GM12874 (cell line): ENCODE measurements at regions not wholly inside any gene's neighbourhood (a gene's known extent, or its start where the extent isn't known, plus 50 kb on each side); places are given as distances from the start of the nearest gene placed in this dataset.

Source experiments
- CTCF ChIP-seq: IDR thresholded peaks from 2 replicates; pipeline ENCODE4 v1.5.1; 2011; ENCODE audit warnings: low read depth, mild to moderate bottlenecking, control low read depth, low read length, moderate library complexity; ENCODE audit not compliant: insufficient read depth

GRCh38 chr13:99704390-99704789 lies 203.1 kb downstream of the TM9SF2 start:
- TF ChIP-seq CTCF, result no peak

DNA sequence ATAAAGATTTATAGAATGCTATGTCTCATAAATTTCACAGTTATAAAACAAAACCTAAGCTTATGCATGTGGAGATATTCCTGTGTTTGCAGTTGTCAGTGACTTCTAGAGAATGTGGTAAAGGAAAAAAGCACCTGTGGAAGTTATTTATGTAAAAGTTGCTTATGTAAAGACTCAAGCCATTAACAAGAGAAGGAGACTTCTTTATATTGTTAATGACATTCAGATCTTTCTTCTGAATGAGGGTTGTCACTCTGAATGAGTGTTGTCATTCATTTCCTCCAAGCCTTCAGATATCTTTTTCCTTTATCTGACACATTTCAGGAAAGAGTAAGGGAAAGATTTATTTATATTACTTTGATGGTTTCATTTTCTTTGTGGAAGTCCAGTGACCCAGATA lies 202.6 kb downstream of the TM9SF2 start:
- no peak for TF ChIP-seq CTCF

- no peak for TF ChIP-seq CTCF
These were observed 201.5 kb downstream of the TM9SF2 start for GRCh38 chr13:99702687-99703319.

DNA sequence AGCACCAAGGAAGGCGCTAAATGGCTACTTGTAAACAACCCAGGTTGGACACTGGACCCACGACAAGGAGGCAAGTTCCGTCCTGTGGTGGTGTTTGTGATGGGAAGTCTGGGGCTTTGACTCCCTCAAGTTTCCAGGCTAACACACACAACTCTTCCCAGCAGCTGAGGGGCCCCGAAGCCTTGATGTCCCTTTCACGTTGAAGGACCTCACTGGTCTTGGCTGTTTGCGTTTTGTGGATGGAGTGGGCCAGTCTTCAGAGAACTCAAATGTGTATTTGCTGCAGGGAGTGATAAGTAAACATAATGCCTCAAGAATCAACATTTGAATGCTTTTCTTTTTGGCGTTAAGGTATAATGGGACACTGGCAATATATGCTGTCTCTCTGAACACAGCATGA lies 199.2 kb downstream of the TM9SF2 start:
- no peak for TF ChIP-seq CTCF

DNA sequence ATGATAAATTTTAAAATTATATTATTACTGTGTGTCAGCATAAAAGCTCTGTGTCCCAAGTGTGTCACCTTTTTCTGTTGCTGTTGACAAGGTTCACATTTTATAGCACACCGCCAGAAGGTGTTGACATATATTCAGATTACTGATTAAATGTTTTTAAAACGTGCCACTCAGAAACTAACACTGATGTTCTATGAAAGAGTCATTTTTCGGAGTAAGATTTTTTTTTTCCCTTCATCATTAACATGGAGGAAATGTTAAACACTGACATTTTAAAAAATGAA lies 197.5 kb downstream of the TM9SF2 start:
- no peak for TF ChIP-seq CTCF

- no peak for TF ChIP-seq CTCF
These were observed 196.9 kb downstream of the TM9SF2 start for GRCh38 chr13:99698010-99698815.

DNA sequence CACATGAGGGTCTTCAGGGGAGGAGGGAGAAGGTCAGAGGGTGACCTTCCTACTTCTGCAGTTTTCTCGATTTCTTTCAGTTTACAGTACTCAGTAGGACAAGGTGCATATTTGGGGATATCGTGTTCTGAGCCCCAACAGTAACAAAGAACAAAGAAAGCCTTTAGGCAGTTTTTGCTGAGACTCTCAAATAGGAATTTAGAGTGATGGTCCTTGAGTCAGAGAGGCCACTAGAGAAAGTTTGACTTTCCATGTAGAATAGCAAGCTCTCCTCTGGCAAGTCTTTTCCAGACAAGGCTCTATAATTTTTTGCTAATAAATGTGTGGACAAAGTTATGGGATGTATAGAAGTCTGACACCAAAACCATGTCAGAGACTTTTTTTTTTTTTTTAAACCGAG lies 194.6 kb downstream of the TM9SF2 start:
- no peak for TF ChIP-seq CTCF
